GM23338 (cell line): ENCODE measurements at regions not wholly inside any gene's neighbourhood (a gene's known extent, or its start where the extent isn't known, plus 50 kb on each side); places are given as distances from the start of the nearest gene placed in this dataset.

ENCODE experiments used
- CREB1 ChIP-seq: fragments of 250-450 bp; sonication (Bioruptor Pico); IDR thresholded peaks from 2 replicates; pipeline ENCODE4 v1.5.0; 2020; ENCODE audit warnings: low read depth, mild to moderate bottlenecking, moderate library complexity
- CTCF ChIP-seq, 2 experiments: fragments of 200-600 bp in 1 of 2; sonication (generic) in 1 of 2; conservative IDR thresholded peaks; 2 replicates each; pipeline versions ENCODE4 v1.5.1 to v1.6.1; 2016 to 2017; ENCODE audit warnings: antibody characterized with exemption in 2 of 2, low read depth in 2 of 2, mild to moderate bottlenecking in 2 of 2, moderate library complexity in 1 of 2
- ETS1 ChIP-seq: IDR thresholded peaks from 2 replicates; pipeline ENCODE4 v1.6.1; 2016; ENCODE audit warnings: antibody characterized with exemption
- EZH2 ChIP-seq: fragments of 200-600 bp; sonication (generic); IDR thresholded peaks from one replicate; pipeline ENCODE4 v1.8.0; 2017; ENCODE audit warnings: antibody characterized with exemption, mild to moderate bottlenecking, low read depth; ENCODE audit not compliant: unreplicated experiment
- EZH2phosphoT487 ChIP-seq: fragments of 200-600 bp; sonication (generic); IDR thresholded peaks from one replicate; pipeline ENCODE4 v1.8.1; 2018; ENCODE audit warnings: antibody characterized with exemption; ENCODE audit not compliant: unreplicated experiment
- JUNB ChIP-seq: IDR thresholded peaks from one replicate; pipeline ENCODE4 v1.6.1; 2016; ENCODE audit warnings: antibody characterized with exemption; ENCODE audit not compliant: unreplicated experiment
- NANOG ChIP-seq: IDR thresholded peaks from 2 replicates; pipeline ENCODE4 v1.6.1; 2016; ENCODE audit warnings: antibody characterized with exemption, borderline replicate concordance
- POLR2AphosphoS5 ChIP-seq: IDR thresholded peaks from 2 replicates; pipeline ENCODE4 v1.6.1; 2016; ENCODE audit warnings: antibody characterized with exemption, low read depth
- STAT1 ChIP-seq: IDR thresholded peaks from one replicate; pipeline ENCODE4 v1.6.1; 2016; ENCODE audit warnings: antibody characterized with exemption; ENCODE audit not compliant: unreplicated experiment
- ZNF114 ChIP-seq: fragments of 250-450 bp; sonication (Bioruptor Pico); IDR thresholded peaks from 2 replicates; pipeline ENCODE4 v1.5.0; 2020; ENCODE audit warnings: mild to moderate bottlenecking, moderate library complexity
- TF ChIP-seq, protein P1 (sequence below): IDR thresholded peaks from one replicate; pipeline ENCODE4 v1.6.1; 2018; ENCODE audit warnings: antibody characterized with exemption; ENCODE audit not compliant: unreplicated experiment
- TF ChIP-seq, protein P2 (sequence below): fragments of 250-450 bp; sonication (Bioruptor Pico); IDR thresholded peaks from 2 replicates; pipeline ENCODE4 v1.5.0; 2020; ENCODE audit warnings: mild to moderate bottlenecking, moderate library complexity

- TF ChIP-seq EZH2phosphoT487 (no peak), CTCF (conservative IDR thresholded peaks at IDR 0.05; ENCODE audit: low read depth in 2 of 2) (no peak), EZH2 (no peak), STAT1 (no peak), POLR2AphosphoS5 (no peak), NANOG (no peak), ZNF114 (CRISPR knock-in tag) (no peak), CREB1 (CRISPR knock-in tag) (no peak), JUNB (no peak), ETS1 (no peak)
- TF ChIP-seq, protein P1, sequence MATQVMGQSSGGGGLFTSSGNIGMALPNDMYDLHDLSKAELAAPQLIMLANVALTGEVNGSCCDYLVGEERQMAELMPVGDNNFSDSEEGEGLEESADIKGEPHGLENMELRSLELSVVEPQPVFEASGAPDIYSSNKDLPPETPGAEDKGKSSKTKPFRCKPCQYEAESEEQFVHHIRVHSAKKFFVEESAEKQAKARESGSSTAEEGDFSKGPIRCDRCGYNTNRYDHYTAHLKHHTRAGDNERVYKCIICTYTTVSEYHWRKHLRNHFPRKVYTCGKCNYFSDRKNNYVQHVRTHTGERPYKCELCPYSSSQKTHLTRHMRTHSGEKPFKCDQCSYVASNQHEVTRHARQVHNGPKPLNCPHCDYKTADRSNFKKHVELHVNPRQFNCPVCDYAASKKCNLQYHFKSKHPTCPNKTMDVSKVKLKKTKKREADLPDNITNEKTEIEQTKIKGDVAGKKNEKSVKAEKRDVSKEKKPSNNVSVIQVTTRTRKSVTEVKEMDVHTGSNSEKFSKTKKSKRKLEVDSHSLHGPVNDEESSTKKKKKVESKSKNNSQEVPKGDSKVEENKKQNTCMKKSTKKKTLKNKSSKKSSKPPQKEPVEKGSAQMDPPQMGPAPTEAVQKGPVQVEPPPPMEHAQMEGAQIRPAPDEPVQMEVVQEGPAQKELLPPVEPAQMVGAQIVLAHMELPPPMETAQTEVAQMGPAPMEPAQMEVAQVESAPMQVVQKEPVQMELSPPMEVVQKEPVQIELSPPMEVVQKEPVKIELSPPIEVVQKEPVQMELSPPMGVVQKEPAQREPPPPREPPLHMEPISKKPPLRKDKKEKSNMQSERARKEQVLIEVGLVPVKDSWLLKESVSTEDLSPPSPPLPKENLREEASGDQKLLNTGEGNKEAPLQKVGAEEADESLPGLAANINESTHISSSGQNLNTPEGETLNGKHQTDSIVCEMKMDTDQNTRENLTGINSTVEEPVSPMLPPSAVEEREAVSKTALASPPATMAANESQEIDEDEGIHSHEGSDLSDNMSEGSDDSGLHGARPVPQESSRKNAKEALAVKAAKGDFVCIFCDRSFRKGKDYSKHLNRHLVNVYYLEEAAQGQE: no peak
- TF ChIP-seq, protein P2, sequence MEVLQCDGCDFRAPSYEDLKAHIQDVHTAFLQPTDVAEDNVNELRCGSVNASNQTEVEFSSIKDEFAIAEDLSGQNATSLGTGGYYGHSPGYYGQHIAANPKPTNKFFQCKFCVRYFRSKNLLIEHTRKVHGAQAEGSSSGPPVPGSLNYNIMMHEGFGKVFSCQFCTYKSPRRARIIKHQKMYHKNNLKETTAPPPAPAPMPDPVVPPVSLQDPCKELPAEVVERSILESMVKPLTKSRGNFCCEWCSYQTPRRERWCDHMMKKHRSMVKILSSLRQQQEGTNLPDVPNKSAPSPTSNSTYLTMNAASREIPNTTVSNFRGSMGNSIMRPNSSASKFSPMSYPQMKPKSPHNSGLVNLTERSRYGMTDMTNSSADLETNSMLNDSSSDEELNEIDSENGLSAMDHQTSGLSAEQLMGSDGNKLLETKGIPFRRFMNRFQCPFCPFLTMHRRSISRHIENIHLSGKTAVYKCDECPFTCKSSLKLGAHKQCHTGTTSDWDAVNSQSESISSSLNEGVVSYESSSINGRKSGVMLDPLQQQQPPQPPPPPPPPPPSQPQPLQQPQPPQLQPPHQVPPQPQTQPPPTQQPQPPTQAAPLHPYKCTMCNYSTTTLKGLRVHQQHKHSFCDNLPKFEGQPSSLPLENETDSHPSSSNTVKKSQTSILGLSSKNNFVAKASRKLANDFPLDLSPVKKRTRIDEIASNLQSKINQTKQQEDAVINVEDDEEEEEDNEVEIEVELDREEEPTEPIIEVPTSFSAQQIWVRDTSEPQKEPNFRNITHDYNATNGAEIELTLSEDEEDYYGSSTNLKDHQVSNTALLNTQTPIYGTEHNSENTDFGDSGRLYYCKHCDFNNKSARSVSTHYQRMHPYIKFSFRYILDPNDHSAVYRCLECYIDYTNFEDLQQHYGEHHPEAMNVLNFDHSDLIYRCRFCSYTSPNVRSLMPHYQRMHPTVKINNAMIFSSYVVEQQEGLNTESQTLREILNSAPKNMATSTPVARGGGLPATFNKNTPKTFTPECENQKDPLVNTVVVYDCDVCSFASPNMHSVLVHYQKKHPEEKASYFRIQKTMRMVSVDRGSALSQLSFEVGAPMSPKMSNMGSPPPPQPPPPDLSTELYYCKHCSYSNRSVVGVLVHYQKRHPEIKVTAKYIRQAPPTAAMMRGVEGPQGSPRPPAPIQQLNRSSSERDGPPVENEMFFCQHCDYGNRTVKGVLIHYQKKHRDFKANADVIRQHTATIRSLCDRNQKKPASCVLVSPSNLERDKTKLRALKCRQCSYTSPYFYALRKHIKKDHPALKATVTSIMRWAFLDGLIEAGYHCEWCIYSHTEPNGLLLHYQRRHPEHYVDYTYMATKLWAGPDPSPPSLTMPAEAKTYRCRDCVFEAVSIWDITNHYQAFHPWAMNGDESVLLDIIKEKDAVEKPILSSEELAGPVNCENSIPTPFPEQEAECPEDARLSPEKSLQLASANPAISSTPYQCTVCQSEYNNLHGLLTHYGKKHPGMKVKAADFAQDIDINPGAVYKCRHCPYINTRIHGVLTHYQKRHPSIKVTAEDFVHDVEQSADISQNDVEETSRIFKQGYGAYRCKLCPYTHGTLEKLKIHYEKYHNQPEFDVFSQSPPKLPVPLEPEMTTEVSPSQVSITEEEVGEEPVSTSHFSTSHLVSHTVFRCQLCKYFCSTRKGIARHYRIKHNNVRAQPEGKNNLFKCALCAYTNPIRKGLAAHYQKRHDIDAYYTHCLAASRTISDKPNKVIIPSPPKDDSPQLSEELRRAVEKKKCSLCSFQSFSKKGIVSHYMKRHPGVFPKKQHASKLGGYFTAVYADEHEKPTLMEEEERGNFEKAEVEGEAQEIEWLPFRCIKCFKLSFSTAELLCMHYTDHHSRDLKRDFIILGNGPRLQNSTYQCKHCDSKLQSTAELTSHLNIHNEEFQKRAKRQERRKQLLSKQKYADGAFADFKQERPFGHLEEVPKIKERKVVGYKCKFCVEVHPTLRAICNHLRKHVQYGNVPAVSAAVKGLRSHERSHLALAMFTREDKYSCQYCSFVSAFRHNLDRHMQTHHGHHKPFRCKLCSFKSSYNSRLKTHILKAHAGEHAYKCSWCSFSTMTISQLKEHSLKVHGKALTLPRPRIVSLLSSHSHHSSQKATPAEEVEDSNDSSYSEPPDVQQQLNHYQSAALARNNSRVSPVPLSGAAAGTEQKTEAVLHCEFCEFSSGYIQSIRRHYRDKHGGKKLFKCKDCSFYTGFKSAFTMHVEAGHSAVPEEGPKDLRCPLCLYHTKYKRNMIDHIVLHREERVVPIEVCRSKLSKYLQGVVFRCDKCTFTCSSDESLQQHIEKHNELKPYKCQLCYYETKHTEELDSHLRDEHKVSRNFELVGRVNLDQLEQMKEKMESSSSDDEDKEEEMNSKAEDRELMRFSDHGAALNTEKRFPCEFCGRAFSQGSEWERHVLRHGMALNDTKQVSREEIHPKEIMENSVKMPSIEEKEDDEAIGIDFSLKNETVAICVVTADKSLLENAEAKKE (CRISPR knock-in tag): no peak
Measured at GRCh38 chr20:22690000-22690399, 105.6 kb upstream of the FOXA2 start.
